ENCODE measurements at regions not wholly inside any gene's neighbourhood (a gene's known extent, or its start where the extent isn't known, plus 50 kb on each side); places are given as distances from the start of the nearest gene placed in this dataset.

DNA sequence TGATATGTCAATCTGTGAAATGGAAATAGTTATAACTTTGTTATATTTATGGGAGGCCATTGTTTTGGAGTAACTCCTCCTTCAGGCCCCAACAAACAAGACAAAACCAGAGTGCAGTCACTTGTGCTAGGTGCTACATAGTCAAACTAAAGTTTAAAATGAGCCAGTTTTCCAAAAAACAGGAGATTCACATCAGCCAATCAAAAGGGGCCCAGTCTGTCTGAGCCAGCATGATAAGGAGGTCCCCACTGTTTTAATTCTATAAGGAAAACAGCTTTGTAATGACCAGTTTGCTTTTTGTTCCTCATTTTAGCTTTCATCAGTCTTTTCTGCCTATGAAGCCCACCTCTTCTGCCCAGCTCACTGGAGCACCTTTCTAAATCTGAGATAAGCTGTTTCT is 94.7 kb upstream of the SLC7A14 start (continued):
- TF ChIP-seq KDM5B (IDR thresholded peaks at IDR 0.05; ENCODE audit: insufficient replicate concordance, low read depth, low read length), result no peak
- no peak for TF ChIP-seq HDAC3 (IDR thresholded peaks at IDR 0.05; ENCODE audit: borderline replicate concordance, partially characterized antibody)
- TF ChIP-seq ILK (tag; IDR thresholded peaks at IDR 0.05; ENCODE audit: borderline replicate concordance, low read depth), result no peak
- no peak; a peak in 1 of 6 replicates for TF ChIP-seq CTCF (IDR thresholded peaks at IDR 0.05 in 2 of 3, conservative IDR thresholded peaks at IDR 0.05 in 1 of 3; ENCODE audit: insufficient read depth in 2 of 3, low read depth in 1 of 3, low read length in 3 of 3)
- no peak for TF ChIP-seq RFX7 (CRISPR knock-in tag; IDR thresholded peaks at IDR 0.05)
- no peak for TF ChIP-seq ETS2 (tag; IDR thresholded peaks at IDR 0.05; ENCODE audit: borderline replicate concordance, poor library complexity, severe bottlenecking)
- TF ChIP-seq BCL6 (CRISPR knock-in tag; IDR thresholded peaks at IDR 0.05), result no peak
- peak; percentile 54 for TF ChIP-seq TEAD4 (IDR thresholded peaks at IDR 0.05; ENCODE audit: low read length)
- no peak for TF ChIP-seq TEAD4 (CRISPR knock-in tag; IDR thresholded peaks at IDR 0.05; ENCODE audit: borderline replicate concordance)
- no peak for TF ChIP-seq ARID4B (CRISPR knock-in tag; IDR thresholded peaks at IDR 0.05)
- no peak for TF ChIP-seq DEAF1 (CRISPR knock-in tag; IDR thresholded peaks at IDR 0.05)
- peak; percentile 57; the same call in 1 of the 2 replicates for TF ChIP-seq DPF2 (IDR thresholded peaks at IDR 0.05)
- TF ChIP-seq TEAD1 (CRISPR knock-in tag; IDR thresholded peaks at IDR 0.05), result no peak
- peak; percentile 20; the same call in 1 of the 2 replicates for TF ChIP-seq GATA2 (CRISPR knock-in tag; IDR thresholded peaks at IDR 0.05)
- no peak; the same call in 1 of the 2 replicates for TF ChIP-seq MAFK (IDR thresholded peaks at IDR 0.05; ENCODE audit: low read length)
- TF ChIP-seq CBFA2T3 (IDR thresholded peaks at IDR 0.05), result peak; percentile 63
- TF ChIP-seq RFX1 (IDR thresholded peaks at IDR 0.05), result no peak
- TF ChIP-seq EP300 (IDR thresholded peaks at IDR 0.05; ENCODE audit: low read length), result peak; percentile 77
- TF ChIP-seq NR2F6 (CRISPR knock-in tag; IDR thresholded peaks at IDR 0.05), result no peak

Measured in K562 (cell line).